BE2C (cell line): ENCODE measurements at regions not wholly inside any gene's neighbourhood (a gene's known extent, or its start where the extent isn't known, plus 50 kb on each side); places are given as distances from the start of the nearest gene placed in this dataset.
A peak's percentile ranks its signal among the peaks of the same experiment; 100 is the strongest.

ENCODE experiments used
- DNase-seq: peaks from one replicate; pipeline ENCODE4 v3.0.0-alpha.2; 2020
- H3K27me3 ChIP-seq: fragments of 250-450 bp; sonication (Bioruptor Pico); 2 replicates; pipeline ENCODE4 v1.5.1; 2020; ENCODE audit warnings: mild to moderate bottlenecking
- H3K36me3 ChIP-seq: fragments of 250-450 bp; sonication (Bioruptor Pico); 2 replicates; pipeline ENCODE4 v1.5.1; 2020; ENCODE audit warnings: mild to moderate bottlenecking
- H3K4me1 ChIP-seq: fragments of 250-450 bp; sonication (Bioruptor Pico); 2 replicates; pipeline ENCODE4 v1.5.1; 2020
- H3K4me3 ChIP-seq: 2 replicates; pipeline ENCODE4 v1.5.1; 2011; ENCODE audit warnings: low read depth, low read length
- H3K9me3 ChIP-seq: fragments of 250-450 bp; sonication (Bioruptor Pico); 2 replicates; pipeline ENCODE4 v1.5.1; 2020
- TF ChIP-seq, protein P1 (sequence below): IDR thresholded peaks from 2 replicates; pipeline ENCODE4 v1.5.1; 2012; ENCODE audit warnings: mild to moderate bottlenecking, low read depth, low read length

DNA sequence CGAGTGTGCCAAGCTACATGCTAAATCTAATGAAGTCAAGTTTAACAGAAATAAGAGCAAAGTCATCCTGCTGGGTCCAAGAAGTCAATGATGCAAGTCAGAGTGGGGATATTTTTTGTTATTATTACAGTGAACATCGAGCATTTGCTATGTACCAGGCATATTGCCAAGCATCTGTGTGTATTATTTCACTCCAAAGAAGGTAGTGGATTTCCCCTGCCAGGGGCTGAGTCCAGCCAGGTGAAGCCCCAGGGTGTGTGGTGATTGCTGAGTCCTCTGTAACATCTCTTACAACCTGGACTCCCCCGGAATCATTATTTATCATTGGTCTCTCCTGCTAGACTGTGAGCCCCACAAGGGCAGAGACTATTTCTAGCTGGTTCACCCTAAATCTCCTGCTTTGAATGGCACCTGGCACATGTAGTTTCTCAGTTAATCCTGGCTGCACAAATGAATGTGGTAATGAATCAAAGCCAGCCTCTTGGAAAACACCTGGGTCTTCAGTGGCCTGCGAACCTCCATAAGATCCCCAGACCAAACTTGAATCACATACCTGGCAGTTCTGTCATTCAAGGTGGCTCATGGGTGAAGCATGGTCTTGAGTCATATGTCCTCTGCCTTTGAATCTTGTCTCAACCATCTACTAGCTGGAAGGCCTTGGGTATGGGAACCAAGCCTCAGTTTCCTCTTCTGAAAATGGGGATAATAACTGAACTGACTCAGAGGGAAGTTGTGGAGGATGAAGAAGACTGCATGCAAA is 549.2 kb downstream of the MIAT start:
- DNase-seq, result no peak
- Histone ChIP-seq H3K4me3 (no peak overlapping the region), H3K9me3 (no peaks in the 10 kb centered on the region), H3K27me3 (no peaks in the 10 kb centered on the region), H3K4me1 (no peaks in the 10 kb centered on the region), H3K36me3 (no peaks in the 10 kb centered on the region)
- TF ChIP-seq, protein P1, sequence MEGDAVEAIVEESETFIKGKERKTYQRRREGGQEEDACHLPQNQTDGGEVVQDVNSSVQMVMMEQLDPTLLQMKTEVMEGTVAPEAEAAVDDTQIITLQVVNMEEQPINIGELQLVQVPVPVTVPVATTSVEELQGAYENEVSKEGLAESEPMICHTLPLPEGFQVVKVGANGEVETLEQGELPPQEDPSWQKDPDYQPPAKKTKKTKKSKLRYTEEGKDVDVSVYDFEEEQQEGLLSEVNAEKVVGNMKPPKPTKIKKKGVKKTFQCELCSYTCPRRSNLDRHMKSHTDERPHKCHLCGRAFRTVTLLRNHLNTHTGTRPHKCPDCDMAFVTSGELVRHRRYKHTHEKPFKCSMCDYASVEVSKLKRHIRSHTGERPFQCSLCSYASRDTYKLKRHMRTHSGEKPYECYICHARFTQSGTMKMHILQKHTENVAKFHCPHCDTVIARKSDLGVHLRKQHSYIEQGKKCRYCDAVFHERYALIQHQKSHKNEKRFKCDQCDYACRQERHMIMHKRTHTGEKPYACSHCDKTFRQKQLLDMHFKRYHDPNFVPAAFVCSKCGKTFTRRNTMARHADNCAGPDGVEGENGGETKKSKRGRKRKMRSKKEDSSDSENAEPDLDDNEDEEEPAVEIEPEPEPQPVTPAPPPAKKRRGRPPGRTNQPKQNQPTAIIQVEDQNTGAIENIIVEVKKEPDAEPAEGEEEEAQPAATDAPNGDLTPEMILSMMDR, result no peak

GRCh38 chr22:27207266-27207665 is 549.9 kb downstream of the MIAT start:
- peaks cover 5% of the 10 kb centered on the region for H3K4me1 ChIP-seq
- H3K4me3 ChIP-seq, result no peak overlapping the region
- H3K9me3 ChIP-seq, result no peaks in the 10 kb centered on the region
- no peak for DNase-seq
- H3K27me3 ChIP-seq, result no peaks in the 10 kb centered on the region
- no peaks in the 10 kb centered on the region for H3K36me3 ChIP-seq
- TF ChIP-seq, protein P1, result no peak

DNA sequence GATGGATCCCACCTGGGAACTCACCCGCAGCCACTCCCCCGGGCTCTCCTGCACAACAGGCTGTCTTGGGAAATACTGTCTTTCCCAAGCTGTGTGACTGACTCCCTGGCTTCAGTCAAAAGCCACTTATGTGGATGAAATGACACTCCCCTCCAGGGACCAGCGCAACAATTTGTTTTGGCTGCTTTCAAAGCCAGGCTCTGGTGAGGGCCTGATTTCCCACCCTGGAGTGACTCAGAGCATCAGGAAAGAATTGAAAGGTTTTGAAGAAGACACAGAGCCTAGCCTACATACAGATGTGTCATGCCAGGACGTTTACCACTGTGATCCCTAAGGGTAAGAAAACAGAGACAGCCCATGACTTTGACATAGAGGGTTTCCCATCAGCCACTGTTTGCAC is 550.5 kb downstream of the MIAT start:
- peaks cover 11% of the 10 kb centered on the region for H3K4me1 ChIP-seq
- H3K4me3 ChIP-seq, result no peak overlapping the region
- no peaks in the 10 kb centered on the region for H3K9me3 ChIP-seq
- no peaks in the 10 kb centered on the region for H3K27me3 ChIP-seq
- DNase-seq, result peak; percentile 45
- TF ChIP-seq, protein P1, result no peak
- H3K36me3 ChIP-seq, result no peaks in the 10 kb centered on the region

DNA sequence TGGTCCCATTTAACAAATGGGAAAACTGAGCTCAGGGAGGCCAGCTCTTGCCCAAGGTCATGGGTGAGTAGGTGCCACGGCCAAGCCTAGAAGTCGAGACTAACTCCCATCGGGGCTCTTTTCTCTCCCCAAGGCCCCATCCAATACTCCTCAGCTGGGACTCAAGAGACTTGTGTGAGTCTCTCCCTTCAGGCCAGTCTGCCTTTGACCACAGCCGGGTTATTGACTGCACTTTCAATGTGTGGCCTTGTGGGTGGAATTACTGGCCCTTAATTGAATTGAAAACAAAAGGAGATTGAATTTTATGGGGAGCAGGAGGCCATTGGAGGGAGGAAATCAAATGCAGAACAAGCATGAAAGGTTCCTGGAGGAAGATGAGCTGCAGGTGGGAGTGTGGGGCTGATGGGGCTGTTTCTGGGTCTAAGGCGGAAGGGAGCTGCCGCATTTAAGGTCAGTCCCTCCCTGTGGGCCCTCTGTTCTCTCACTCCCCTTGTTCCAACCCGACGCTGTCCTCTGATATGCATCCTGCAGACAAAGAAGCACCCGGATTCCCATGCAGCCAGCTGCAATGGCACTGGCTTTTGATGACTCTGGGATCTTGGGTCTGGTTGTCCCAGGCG is 552.8 kb downstream of the MIAT start:
- H3K9me3 ChIP-seq, result no peaks in the 10 kb centered on the region
- H3K36me3 ChIP-seq, result no peaks in the 10 kb centered on the region
- peaks cover 16% of the 10 kb centered on the region for H3K4me1 ChIP-seq
- no peak overlapping the region for H3K4me3 ChIP-seq
- DNase-seq, result no peak
- no peaks in the 10 kb centered on the region for H3K27me3 ChIP-seq
- TF ChIP-seq, protein P1, result no peak

- Histone ChIP-seq H3K36me3 (no peaks in the 10 kb centered on the region), H3K4me1 (peaks cover 16% of the 10 kb centered on the region), H3K27me3 (no peaks in the 10 kb centered on the region), H3K4me3 (peak overlapping the region; percentile 29), H3K9me3 (no peaks in the 10 kb centered on the region)
- no peak for DNase-seq
- TF ChIP-seq, protein P1, result no peak
Measured at GRCh38 chr22:27212102-27212501, 554.7 kb downstream of the MIAT start.

DNA sequence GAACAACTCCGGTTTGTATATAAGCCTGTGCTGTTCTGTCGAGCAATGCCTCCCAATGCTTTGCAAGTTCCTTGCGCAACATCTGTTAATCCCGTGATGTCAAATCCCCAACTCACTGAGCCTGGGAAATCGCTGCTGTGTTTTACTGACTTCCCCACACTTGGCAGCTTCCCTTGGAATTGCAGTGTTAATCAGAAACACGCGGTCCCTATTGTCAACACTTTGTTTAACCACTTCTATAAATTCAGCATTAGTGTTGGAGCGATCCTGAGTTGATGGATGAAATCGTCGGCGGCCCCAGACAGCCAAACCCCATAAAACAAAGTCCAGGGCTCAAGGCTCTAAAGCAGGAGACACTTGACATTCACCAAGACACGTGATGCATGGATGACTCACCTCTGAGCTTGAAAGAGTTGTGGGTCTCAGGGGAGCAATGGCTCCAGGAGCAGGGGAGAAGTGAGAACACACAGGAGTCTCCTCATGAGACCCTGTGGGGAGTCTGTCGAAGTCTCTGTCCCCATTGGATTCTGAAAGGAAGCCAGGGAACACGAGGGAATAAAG is 555.3 kb downstream of the MIAT start:
- no peaks in the 10 kb centered on the region for H3K27me3 ChIP-seq
- H3K36me3 ChIP-seq, result no peaks in the 10 kb centered on the region
- DNase-seq, result peak; percentile 64
- no peaks in the 10 kb centered on the region for H3K9me3 ChIP-seq
- peaks cover 16% of the 10 kb centered on the region for H3K4me1 ChIP-seq
- H3K4me3 ChIP-seq, result peak overlapping the region; percentile 29
- TF ChIP-seq, protein P1, result no peak
